Lung (tissue), 11 donors: ENCODE measurements at regions not wholly inside any gene's neighbourhood (a gene's known extent, or its start where the extent isn't known, plus 50 kb on each side); places are given as distances from the start of the nearest gene placed in this dataset.

Experiments
- ATAC-seq: fragments of 200-7000 bp; cut with Tn5 transposase; one replicate; pipeline ENCODE4 v1.9.1; 2020; ENCODE audit warnings: moderate number of reproducible peaks; ENCODE audit not compliant: insufficient read depth, low FRiP score
- DNase-seq, 3 donors: peaks; one replicate each; pipeline ENCODE4 v3.0.0-alpha.2; 2013 to 2017
- H3K27ac ChIP-seq, 2 donors: one replicate each; pipeline ENCODE4 v1.5.1; 2013; ENCODE audit warnings: mild to moderate bottlenecking in 2 of 2, moderate library complexity in 2 of 2, control low read depth in 1 of 2, inconsistent platforms in 1 of 2, low read depth in 1 of 2, low read length in 1 of 2
- H3K27me3 ChIP-seq, 3 donors: one replicate each; pipeline ENCODE4 v1.5.1; 2013; ENCODE audit warnings: low read length in 2 of 3; ENCODE audit not compliant: control insufficient read depth in 3 of 3, insufficient read depth in 3 of 3
- H3K36me3 ChIP-seq, 4 donors: one replicate each; pipeline ENCODE4 v1.5.1; 2013; ENCODE audit warnings: low read length in 4 of 4, mild to moderate bottlenecking in 1 of 4, moderate library complexity in 1 of 4; ENCODE audit not compliant: control insufficient read depth in 4 of 4, insufficient read depth in 4 of 4
- H3K4me1 ChIP-seq, 5 donors: one replicate each; pipeline ENCODE4 v1.5.1; 2013; ENCODE audit warnings: low read length in 5 of 5, mild to moderate bottlenecking in 2 of 5, moderate library complexity in 1 of 5; ENCODE audit not compliant: control insufficient read depth in 5 of 5, insufficient read depth in 5 of 5
- H3K4me3 ChIP-seq: one replicate; pipeline ENCODE4 v1.5.1; 2013; ENCODE audit warnings: mild to moderate bottlenecking, control low read depth, moderate library complexity
- H3K9ac ChIP-seq, 2 donors: one replicate each; pipeline ENCODE4 v1.5.1; 2013; ENCODE audit warnings: low read length in 2 of 2, control low read depth in 1 of 2; ENCODE audit not compliant: insufficient read depth in 1 of 2
- H3K9me3 ChIP-seq, 4 donors: one replicate each; pipeline ENCODE4 v1.5.1; 2013; ENCODE audit warnings: low read length in 3 of 4, mild to moderate bottlenecking in 1 of 4, moderate library complexity in 1 of 4; ENCODE audit not compliant: control insufficient read depth in 4 of 4, insufficient read depth in 3 of 4
- WGBS, 2 donors: extraction: QIAGEN DNeasy Blood & Tissue Kit; methylation state at CpG; one replicate each; pipeline ENCODE4 v1.1.7; 2013; 5-methylcytosine and 5-hydroxymethylcytosine counted together
- TF ChIP-seq, protein P1 (sequence below): IDR thresholded peaks from 2 replicates; pipeline ENCODE4 v1.5.1; 2012; ENCODE audit warnings: mild to moderate bottlenecking; ENCODE audit errors: control extremely low read depth, extremely low read depth
- donor health status: control.
- donor health status: control.
- donor health status: Bipolar disorder and iron deficiency.
- donor health status: healthy.
- donor health status: DM: yes; HTN: yes; CAD: no.

DNA sequence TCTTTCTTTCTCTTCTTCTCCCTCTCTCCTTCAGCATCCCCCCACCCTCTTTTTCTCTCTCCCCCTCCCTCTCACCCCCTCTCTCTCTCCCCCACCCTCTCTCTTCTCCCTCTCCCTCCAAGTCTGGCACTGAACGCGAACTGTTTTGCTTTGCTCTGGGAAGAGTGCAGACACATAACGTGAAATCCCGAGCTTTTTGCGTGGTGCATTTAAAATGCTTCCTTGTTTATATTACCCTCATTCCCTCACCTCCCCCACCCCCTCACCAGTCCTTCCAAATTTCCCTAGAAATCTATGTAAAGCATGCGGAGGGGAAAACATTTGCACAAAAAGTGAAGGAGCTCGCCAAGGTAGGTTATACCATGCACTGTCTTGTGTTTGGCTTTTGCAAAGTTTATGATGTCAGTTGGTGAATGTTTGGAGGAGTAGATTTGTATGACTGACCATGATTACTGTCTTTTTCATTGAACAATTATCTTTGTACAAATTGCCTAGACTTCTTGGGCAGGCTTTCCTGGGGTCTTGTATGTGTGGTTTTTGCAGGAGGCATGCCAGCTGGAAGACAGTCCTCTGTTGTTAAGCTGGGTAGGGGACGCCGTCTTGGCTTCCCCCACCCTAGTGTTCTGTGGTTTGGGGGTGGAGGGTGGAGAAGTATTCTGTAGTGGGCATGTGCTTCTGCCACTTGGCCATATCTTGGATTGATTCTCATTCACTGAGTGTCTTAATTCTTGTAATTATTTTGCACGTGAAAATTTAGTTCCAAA is 123.7 kb upstream of the HSD17B12 start:
- no peak overlapping the region for H3K27ac ChIP-seq
- WGBS, 2 donors: 4 to 5% methylated on average over 10 of the region's 10 CpGs

DNA sequence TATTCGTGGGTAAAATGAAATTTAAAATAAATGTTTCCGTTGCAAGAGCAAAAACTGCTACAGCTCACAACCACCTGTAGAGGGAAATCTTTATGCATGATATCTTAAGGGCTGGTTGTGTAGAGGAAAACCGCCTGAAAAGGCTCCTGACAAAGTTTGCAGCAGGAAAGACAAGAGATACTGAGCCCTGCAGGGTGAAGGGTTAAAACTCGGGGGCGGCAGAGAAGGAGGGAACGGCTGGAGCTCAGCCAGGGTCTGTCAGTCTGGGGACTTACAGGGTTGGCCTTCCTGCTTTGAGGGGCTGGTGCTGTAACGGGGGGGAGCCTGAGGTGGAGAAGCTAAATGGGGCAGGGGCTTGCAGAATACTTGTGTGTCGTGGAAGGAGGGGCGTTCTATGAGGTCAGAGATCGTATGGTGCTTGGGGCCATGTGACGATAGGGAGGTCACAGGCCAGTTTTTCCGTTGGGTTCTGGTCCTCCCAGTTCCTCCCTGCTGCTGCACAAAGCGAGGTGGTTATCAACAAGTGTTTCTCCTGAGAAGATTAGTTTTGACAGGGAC is 122.9 kb upstream of the HSD17B12 start:
- Histone ChIP-seq H3K4me3 (no peak overlapping the region), H3K27me3 (peaks cover 0 to 55% (median 32%) of the 10 kb centered on the region in 3 donors), H3K4me1 (peaks cover 0 to 20% (median 3%) of the 10 kb centered on the region in 5 donors), H3K9ac (no peak overlapping the region), H3K36me3 (no peaks in the 10 kb centered on the region), H3K27ac (no peak overlapping the region), H3K9me3 (peaks cover 0 to 9% (median 0%) of the 10 kb centered on the region in 4 donors)
- ATAC-seq (no peak), DNase-seq (peak in 2 of 3 donors; percentile 32 to 36)
- 3% methylated on average over 13 of the region's 13 CpGs for WGBS, 2 donors
- TF ChIP-seq, protein P1, sequence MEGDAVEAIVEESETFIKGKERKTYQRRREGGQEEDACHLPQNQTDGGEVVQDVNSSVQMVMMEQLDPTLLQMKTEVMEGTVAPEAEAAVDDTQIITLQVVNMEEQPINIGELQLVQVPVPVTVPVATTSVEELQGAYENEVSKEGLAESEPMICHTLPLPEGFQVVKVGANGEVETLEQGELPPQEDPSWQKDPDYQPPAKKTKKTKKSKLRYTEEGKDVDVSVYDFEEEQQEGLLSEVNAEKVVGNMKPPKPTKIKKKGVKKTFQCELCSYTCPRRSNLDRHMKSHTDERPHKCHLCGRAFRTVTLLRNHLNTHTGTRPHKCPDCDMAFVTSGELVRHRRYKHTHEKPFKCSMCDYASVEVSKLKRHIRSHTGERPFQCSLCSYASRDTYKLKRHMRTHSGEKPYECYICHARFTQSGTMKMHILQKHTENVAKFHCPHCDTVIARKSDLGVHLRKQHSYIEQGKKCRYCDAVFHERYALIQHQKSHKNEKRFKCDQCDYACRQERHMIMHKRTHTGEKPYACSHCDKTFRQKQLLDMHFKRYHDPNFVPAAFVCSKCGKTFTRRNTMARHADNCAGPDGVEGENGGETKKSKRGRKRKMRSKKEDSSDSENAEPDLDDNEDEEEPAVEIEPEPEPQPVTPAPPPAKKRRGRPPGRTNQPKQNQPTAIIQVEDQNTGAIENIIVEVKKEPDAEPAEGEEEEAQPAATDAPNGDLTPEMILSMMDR: no peak

More for the DNA sequence above, 123.7 kb upstream of the HSD17B12 start:
- Histone ChIP-seq H3K9me3 (peaks cover 0 to 9% (median 0%) of the 10 kb centered on the region in 4 donors), H3K27me3 (peaks cover 0 to 57% (median 32%) of the 10 kb centered on the region in 3 donors), H3K4me1 (peaks cover 0 to 20% (median 3%) of the 10 kb centered on the region in 5 donors), H3K4me3 (no peak overlapping the region), H3K9ac (no peak overlapping the region), H3K36me3 (no peaks in the 10 kb centered on the region)
- TF ChIP-seq, protein P1: no peak
- ATAC-seq (no peak), DNase-seq (no peak)

DNA sequence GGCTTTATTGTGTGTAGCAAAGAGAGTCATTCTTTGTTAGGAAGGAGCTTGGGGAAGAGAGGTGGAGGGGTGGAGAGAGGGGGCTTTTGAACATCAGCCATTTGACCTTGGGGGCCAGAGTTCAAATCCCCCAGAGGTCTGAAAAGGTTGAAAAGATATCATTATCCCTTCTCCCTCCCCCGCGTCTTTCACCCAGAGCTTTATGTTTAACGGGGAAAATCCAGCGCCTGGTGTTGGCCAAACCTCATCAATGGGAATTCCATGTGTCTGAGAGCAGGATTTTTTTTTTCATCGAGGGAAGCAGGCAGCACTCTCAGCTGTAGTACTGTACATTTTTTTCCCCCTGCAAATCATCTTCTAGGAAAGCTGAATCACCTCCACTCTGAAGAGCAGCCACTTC is 122.4 kb upstream of the HSD17B12 start:
- TF ChIP-seq, protein P1: no peak
- no peak for DNase-seq
- Histone ChIP-seq H3K36me3 (no peaks in the 10 kb centered on the region), H3K27me3 (peaks cover 0 to 52% (median 31%) of the 10 kb centered on the region in 3 donors), H3K4me3 (no peak overlapping the region), H3K4me1 (peaks cover 0 to 20% (median 3%) of the 10 kb centered on the region in 5 donors), H3K27ac (no peak overlapping the region), H3K9ac (no peak overlapping the region), H3K9me3 (peaks cover 0 to 9% (median 0%) of the 10 kb centered on the region in 4 donors)
- 21 to 22% methylated on average over 5 of the region's 5 CpGs for WGBS, 2 donors
- ATAC-seq: no peak
